ENCODE measurements at regions not wholly inside any gene's neighbourhood (a gene's known extent, or its start where the extent isn't known, plus 50 kb on each side); places are given as distances from the start of the nearest gene placed in this dataset.
"Not testable (repeated sequence)": the region's sequence is repeated elsewhere in the genome, so short reads cannot be mapped to it uniquely, and the experiment has no call there.

GRCh38 chr2:190592831-190593230 lies 56.1 kb upstream of the NAB1 start:
- no peak for DNase-seq
- intact Hi-C loops (cut with micrococcal nuclease), result no loop called here

GRCh38 chr2:190595879-190596278 lies 53.0 kb upstream of the NAB1 start:
- not testable (repeated sequence) for ATAC-seq

More at GRCh38 chr2:190592831-190593230, 56.1 kb upstream of the NAB1 start:
- H3K27me3 Mint-ChIP-seq (ENCODE audit: low read depth in 2 of 2), result no peaks in the 10 kb centered on the region
- H3K9me3 Mint-ChIP-seq, result no peaks in the 10 kb centered on the region
- Histone ChIP-seq H3K4me3 (ENCODE audit: low read length) (no peak overlapping the region), H3K4me1 (ENCODE audit: control insufficient read depth, insufficient read depth, low read length) (no peaks in the 10 kb centered on the region), H3K9me3 (ENCODE audit: control insufficient read depth, insufficient read depth, low read length) (no peaks in the 10 kb centered on the region), H3K27me3 (ENCODE audit: control insufficient read depth, insufficient read depth, low read length) (no peaks in the 10 kb centered on the region), H3K36me3 (ENCODE audit: control insufficient read depth, insufficient read depth, low read length) (no peaks in the 10 kb centered on the region), H3K27ac (ENCODE audit: low read length) (no peak overlapping the region)
- WGBS (ENCODE audit: insufficient coverage), result 93% methylated on average over 3 of the region's 3 CpGs
- H3K4me1 Mint-ChIP-seq, result no peaks in the 10 kb centered on the region
- no peaks in the 10 kb centered on the region for H3K36me3 Mint-ChIP-seq
- H3K4me3 Mint-ChIP-seq, result no peak overlapping the region
- TF ChIP-seq CTCF (IDR thresholded peaks at IDR 0.05), result no peak
- ATAC-seq, result no peak
- no peak overlapping the region for H3K27ac Mint-ChIP-seq

GRCh38 chr2:190596993-190597392 lies 51.9 kb upstream of the NAB1 start:
- Mint-ChIP-seq H3K4me1 (peaks cover 14 to 22% of the 10 kb centered on the region in 2 donors), H3K27me3 (ENCODE audit: low read depth in 2 of 2) (no peaks in the 10 kb centered on the region), H3K4me3 (no peak overlapping the region), H3K36me3 (no peaks in the 10 kb centered on the region), H3K9me3 (no peaks in the 10 kb centered on the region), H3K27ac (no peak overlapping the region)
- intact Hi-C loops (cut with micrococcal nuclease), result no loop called here
- H3K9me3 ChIP-seq (ENCODE audit: control insufficient read depth, insufficient read depth, low read length), result no peaks in the 10 kb centered on the region
- WGBS (ENCODE audit: insufficient coverage), result 94% methylated on average over 3 of the region's 4 CpGs
- H3K36me3 ChIP-seq (ENCODE audit: control insufficient read depth, insufficient read depth, low read length), result no peaks in the 10 kb centered on the region
- ATAC-seq (no peak), DNase-seq (no peak)
- H3K4me3 ChIP-seq (ENCODE audit: low read length), result no peak overlapping the region
- TF ChIP-seq CTCF (IDR thresholded peaks at IDR 0.05), result no peak
- no peaks in the 10 kb centered on the region for H3K4me1 ChIP-seq (ENCODE audit: control insufficient read depth, insufficient read depth, low read length)
- no peak overlapping the region for H3K27ac ChIP-seq (ENCODE audit: low read length)
- H3K27me3 ChIP-seq (ENCODE audit: control insufficient read depth, insufficient read depth, low read length), result no peaks in the 10 kb centered on the region

More at GRCh38 chr2:190595879-190596278, 53.0 kb upstream of the NAB1 start:
- 100% methylated on average over 1 of the region's 1 CpG for WGBS (ENCODE audit: insufficient coverage)
- H3K36me3 Mint-ChIP-seq; H3K27ac Mint-ChIP-seq; H3K4me3 ChIP-seq (ENCODE audit: low read length); H3K27me3 ChIP-seq (ENCODE audit: control insufficient read depth, insufficient read depth, low read length); H3K4me1 ChIP-seq (ENCODE audit: control insufficient read depth, insufficient read depth, low read length); H3K4me3 Mint-ChIP-seq; intact Hi-C loops (cut with micrococcal nuclease); H3K9me3 Mint-ChIP-seq; H3K36me3 ChIP-seq (ENCODE audit: control insufficient read depth, insufficient read depth, low read length); H3K9me3 ChIP-seq (ENCODE audit: control insufficient read depth, insufficient read depth, low read length); DNase-seq; H3K27ac ChIP-seq (ENCODE audit: low read length); H3K27me3 Mint-ChIP-seq (ENCODE audit: low read depth in 2 of 2): not testable (repeated sequence)
- peaks cover 13 to 21% of the 10 kb centered on the region in 2 donors for H3K4me1 Mint-ChIP-seq

GRCh38 chr2:190598621-190599020 lies 50.3 kb upstream of the NAB1 start:
- DNase-seq (no peak), ATAC-seq (no peak)
- Histone ChIP-seq H3K27ac (ENCODE audit: low read length) (no peak overlapping the region), H3K4me3 (ENCODE audit: low read length) (no peak overlapping the region), H3K27me3 (ENCODE audit: control insufficient read depth, insufficient read depth, low read length) (no peaks in the 10 kb centered on the region), H3K4me1 (ENCODE audit: control insufficient read depth, insufficient read depth, low read length) (no peaks in the 10 kb centered on the region), H3K36me3 (ENCODE audit: control insufficient read depth, insufficient read depth, low read length) (no peaks in the 10 kb centered on the region), H3K9me3 (ENCODE audit: control insufficient read depth, insufficient read depth, low read length) (no peaks in the 10 kb centered on the region)
- no peak overlapping the region for H3K4me3 Mint-ChIP-seq
- H3K27ac Mint-ChIP-seq, result peak overlapping the region in 1 of 2 donors; percentile 65
- no peaks in the 10 kb centered on the region for H3K36me3 Mint-ChIP-seq
- H3K9me3 Mint-ChIP-seq, result no peaks in the 10 kb centered on the region
- intact Hi-C loops (cut with micrococcal nuclease), result no loop called here
- WGBS (ENCODE audit: insufficient coverage), result 100% methylated on average over 1 of the region's 2 CpGs
- no peaks in the 10 kb centered on the region for H3K27me3 Mint-ChIP-seq (ENCODE audit: low read depth in 2 of 2)
- peaks cover 14 to 22% of the 10 kb centered on the region in 2 donors for H3K4me1 Mint-ChIP-seq
- no peak for TF ChIP-seq CTCF (IDR thresholded peaks at IDR 0.05)
